ENCODE measurements at regions not wholly inside any gene's neighbourhood (a gene's known extent, or its start where the extent isn't known, plus 50 kb on each side); places are given as distances from the start of the nearest gene placed in this dataset.

DNA sequence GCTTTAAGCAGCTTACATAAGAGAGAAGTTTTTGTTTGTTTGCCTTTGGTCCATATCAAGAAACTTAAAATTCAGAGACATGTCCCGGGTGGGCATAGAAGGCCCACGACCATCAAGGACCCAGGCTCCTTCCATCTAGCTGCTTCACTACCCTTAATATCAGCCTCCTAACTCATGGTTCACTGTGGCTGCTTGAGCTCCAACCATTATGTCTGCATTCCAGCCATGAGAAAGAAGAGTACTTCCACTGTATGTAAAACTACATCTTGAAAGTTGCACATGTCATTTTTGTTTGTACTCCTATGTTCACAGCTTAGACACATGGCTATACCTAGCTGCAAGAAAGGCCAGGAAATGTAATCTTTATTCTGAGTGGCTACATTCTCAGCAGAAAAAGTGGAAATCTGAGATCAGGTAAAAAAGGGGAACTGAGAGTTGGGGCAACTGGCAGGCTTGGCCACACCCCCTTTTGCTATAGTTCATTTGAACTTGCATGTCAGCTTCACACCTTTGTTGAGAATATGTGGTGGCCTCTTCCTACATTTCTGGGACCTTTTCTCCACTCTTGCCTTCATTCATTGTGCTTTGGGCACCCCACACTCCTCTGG lies 81.3 kb upstream of the TP53I11 start:
- H3K27ac ChIP-seq (ENCODE audit: low read depth, low read length), result peak overlapping the region; percentile 73
- peaks cover 4% of the 10 kb centered on the region for H3F3A ChIP-seq (ENCODE audit: control insufficient read depth, insufficient read depth)
- H4K20me1 ChIP-seq (ENCODE audit: control insufficient read depth, insufficient read depth, low read depth, low read length), result no peaks in the 10 kb centered on the region
- H3K9me3 ChIP-seq (ENCODE audit: control insufficient read depth, insufficient read depth, low read length), result no peaks in the 10 kb centered on the region
- peaks cover 66% of the 10 kb centered on the region for H3K4me1 ChIP-seq (ENCODE audit: control insufficient read depth, low read length)
- no peaks in the 10 kb centered on the region for H3K27me3 ChIP-seq (ENCODE audit: control insufficient read depth, low read length)
- no peaks in the 10 kb centered on the region for H3K79me2 ChIP-seq (ENCODE audit: control insufficient read depth, low read length)
- TF ChIP-seq CTCF (IDR thresholded peaks at IDR 0.05; ENCODE audit: low read depth, low read length, poor library complexity, severe bottlenecking), result no peak
- TF ChIP-seq EZH2phosphoT487 (IDR thresholded peaks at IDR 0.05; ENCODE audit: borderline replicate concordance, low read length), result no peak
- H3K4me3 ChIP-seq (ENCODE audit: low read length), result peak overlapping the region; percentile 33
- no peaks in the 10 kb centered on the region for H3K36me3 ChIP-seq (ENCODE audit: control insufficient read depth, low read length)
- peak overlapping the region; percentile 59 for H3K4me2 ChIP-seq (ENCODE audit: low read length)
- no peaks in the 10 kb centered on the region for H3K9me2 ChIP-seq (replicated peaks; ENCODE audit: control insufficient read depth, low read length)

DNA sequence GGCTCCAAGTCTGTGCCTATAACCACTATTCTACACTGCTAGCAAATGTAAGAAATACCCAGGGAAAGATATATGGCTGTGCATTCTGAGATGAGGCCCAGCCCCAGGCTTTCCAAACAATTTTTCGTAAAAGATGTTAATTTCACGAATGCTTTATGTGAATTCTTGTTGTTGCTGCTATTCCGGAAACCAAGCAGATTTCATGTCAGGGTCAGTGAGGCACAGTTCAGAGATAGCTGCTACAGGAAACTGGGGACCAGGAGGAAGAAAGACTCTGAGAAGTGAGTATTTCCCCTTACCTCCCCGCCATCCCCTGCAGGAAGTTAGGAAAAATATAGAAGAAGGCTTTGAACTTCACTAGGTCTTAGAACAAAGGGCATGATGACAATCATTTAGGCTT lies 84.7 kb upstream of the TP53I11 start:
- Histone ChIP-seq H3K4me3 (ENCODE audit: low read length) (no peak overlapping the region), H3K27ac (ENCODE audit: low read depth, low read length) (no peak overlapping the region), H3K9me2 (replicated peaks; ENCODE audit: control insufficient read depth, low read length) (no peaks in the 10 kb centered on the region), H3K9me3 (ENCODE audit: control insufficient read depth, insufficient read depth, low read length) (peaks cover 9% of the 10 kb centered on the region), H3K4me1 (ENCODE audit: control insufficient read depth, low read length) (peaks cover 55% of the 10 kb centered on the region), H3K79me2 (ENCODE audit: control insufficient read depth, low read length) (no peaks in the 10 kb centered on the region), H3K36me3 (ENCODE audit: control insufficient read depth, low read length) (no peaks in the 10 kb centered on the region), H3K27me3 (ENCODE audit: control insufficient read depth, low read length) (no peaks in the 10 kb centered on the region), H3K4me2 (ENCODE audit: low read length) (no peak overlapping the region), H3F3A (ENCODE audit: control insufficient read depth, insufficient read depth) (peaks cover 4% of the 10 kb centered on the region), H4K20me1 (ENCODE audit: control insufficient read depth, insufficient read depth, low read depth, low read length) (no peaks in the 10 kb centered on the region)
- TF ChIP-seq CTCF (IDR thresholded peaks at IDR 0.05; ENCODE audit: low read depth, low read length, poor library complexity, severe bottlenecking) (no peak), EZH2phosphoT487 (IDR thresholded peaks at IDR 0.05; ENCODE audit: borderline replicate concordance, low read length) (no peak)

- TF ChIP-seq EZH2phosphoT487 (IDR thresholded peaks at IDR 0.05; ENCODE audit: borderline replicate concordance, low read length), result no peak
- no peak for TF ChIP-seq CTCF (IDR thresholded peaks at IDR 0.05; ENCODE audit: low read depth, low read length, poor library complexity, severe bottlenecking)
- no peak overlapping the region for H3K4me2 ChIP-seq (ENCODE audit: low read length)
- peaks cover 55% of the 10 kb centered on the region for H3K4me1 ChIP-seq (ENCODE audit: control insufficient read depth, low read length)
- H3K79me2 ChIP-seq (ENCODE audit: control insufficient read depth, low read length), result no peaks in the 10 kb centered on the region
- H3K4me3 ChIP-seq (ENCODE audit: low read length), result no peak overlapping the region
- no peaks in the 10 kb centered on the region for H3K27me3 ChIP-seq (ENCODE audit: control insufficient read depth, low read length)
- no peaks in the 10 kb centered on the region for H3K36me3 ChIP-seq (ENCODE audit: control insufficient read depth, low read length)
- H3K27ac ChIP-seq (ENCODE audit: low read depth, low read length), result no peak overlapping the region
- H3K9me2 ChIP-seq (replicated peaks; ENCODE audit: control insufficient read depth, low read length), result no peaks in the 10 kb centered on the region
- H3K9me3 ChIP-seq (ENCODE audit: control insufficient read depth, insufficient read depth, low read length), result peaks cover 9% of the 10 kb centered on the region
- H3F3A ChIP-seq (ENCODE audit: control insufficient read depth, insufficient read depth), result peaks cover 4% of the 10 kb centered on the region
- no peaks in the 10 kb centered on the region for H4K20me1 ChIP-seq (ENCODE audit: control insufficient read depth, insufficient read depth, low read depth, low read length)
Observed at GRCh38 chr11:45036010-45036409, 85.3 kb upstream of the TP53I11 start.

Measured in DOHH2 (cell line).